DND-41 (cell line): ENCODE measurements at regions not wholly inside any gene's neighbourhood (a gene's known extent, or its start where the extent isn't known, plus 50 kb on each side); places are given as distances from the start of the nearest gene placed in this dataset.

Experiments used
- ATAC-seq: fragments of 200-7000 bp; cut with Tn5 transposase; 3 replicates; pipeline ENCODE4 v1.9.1; 2021; ENCODE audit warnings: low read depth; ENCODE audit not compliant: insufficient read depth
- DNase-seq: peaks from one replicate; pipeline ENCODE4 v3.0.0-alpha.2; 2020
- H2AFZ ChIP-seq: 2 replicates; pipeline ENCODE4 v1.6.0; 2012; ENCODE audit warnings: low read depth, low read length
- H3K27ac ChIP-seq: 2 replicates; pipeline ENCODE4 v1.5.1; 2012; ENCODE audit warnings: low read length, inconsistent platforms
- H3K27me3 ChIP-seq: fragments of 200-600 bp; sonication (generic); 2 replicates; pipeline ENCODE4 v1.6.0; 2012; ENCODE audit warnings: low read length, mild to moderate bottlenecking, inconsistent platforms; ENCODE audit not compliant: insufficient read depth, poor library complexity
- H3K36me3 ChIP-seq: 2 replicates; pipeline ENCODE4 v1.5.1; 2012; ENCODE audit warnings: low read length, inconsistent platforms; ENCODE audit not compliant: insufficient read depth
- H3K4me1 ChIP-seq: 2 replicates; pipeline ENCODE4 v1.5.1; 2012; ENCODE audit warnings: mild to moderate bottlenecking, low read length; ENCODE audit not compliant: insufficient read depth
- H3K4me2 ChIP-seq: 2 replicates; pipeline ENCODE4 v1.6.0; 2012; ENCODE audit warnings: mild to moderate bottlenecking, moderate library complexity, low read length, inconsistent platforms; ENCODE audit not compliant: insufficient read depth
- H3K4me3 ChIP-seq, 2 experiments: fragments of 200-600 bp in 1 of 2; shearing (Covaris generic) in 1 of 2; 2 replicates each; pipeline ENCODE4 v1.5.1; 2012 to 2016; ENCODE audit warnings: inconsistent platforms in 2 of 2, low read length in 2 of 2, mild to moderate bottlenecking in 2 of 2, low read depth in 1 of 2, moderate library complexity in 1 of 2
- H3K79me2 ChIP-seq: 2 replicates; pipeline ENCODE4 v1.6.0; 2012; ENCODE audit warnings: low read length, inconsistent platforms; ENCODE audit not compliant: insufficient read depth
- H3K9ac ChIP-seq: 2 replicates; pipeline ENCODE4 v1.6.0; 2012; ENCODE audit warnings: low read depth, mild to moderate bottlenecking, inconsistent platforms, low read length, moderate library complexity
- H3K9me3 ChIP-seq: 2 replicates; pipeline ENCODE4 v1.5.1; 2012; ENCODE audit warnings: low read length, moderate library complexity, mild to moderate bottlenecking, inconsistent platforms; ENCODE audit not compliant: insufficient read depth, severe bottlenecking
- H4K20me1 ChIP-seq: 2 replicates; pipeline ENCODE4 v1.6.0; 2012; ENCODE audit warnings: low read length; ENCODE audit not compliant: insufficient read depth
- CTCF ChIP-seq: IDR thresholded peaks from 2 replicates; pipeline ENCODE4 v1.5.1; 2012; ENCODE audit warnings: borderline replicate concordance, low read length, moderate library complexity, mild to moderate bottlenecking; ENCODE audit not compliant: poor library complexity, severe bottlenecking; ENCODE audit errors: extremely low read depth
- EZH2 ChIP-seq: IDR thresholded peaks from 3 replicates; pipeline ENCODE4 v1.6.1; 2012; ENCODE audit warnings: borderline replicate concordance, low read depth, mild to moderate bottlenecking, moderate library complexity, low read length, inconsistent platforms; ENCODE audit not compliant: severe bottlenecking

- Histone ChIP-seq H3K79me2 (no peaks in the 10 kb centered on the region), H3K36me3 (no peaks in the 10 kb centered on the region), H3K27ac (no peak overlapping the region), H3K4me2 (no peak overlapping the region), H3K9me3 (no peaks in the 10 kb centered on the region), H3K4me3 (no peak overlapping the region), H4K20me1 (no peaks in the 10 kb centered on the region), H3K4me1 (no peaks in the 10 kb centered on the region), H3K9ac (no peak overlapping the region), H3K27me3 (no peaks in the 10 kb centered on the region), H2AFZ (no peak overlapping the region)
- no peak for DNase-seq
- TF ChIP-seq EZH2 (no peak), CTCF (no peak)
- ATAC-seq: no peak
Measured at GRCh38 chr12:126337556-126338441, 1272.6 kb downstream of the AACS start.

- Histone ChIP-seq H4K20me1 (no peaks in the 10 kb centered on the region), H3K79me2 (no peaks in the 10 kb centered on the region), H3K9me3 (no peaks in the 10 kb centered on the region), H2AFZ (no peak overlapping the region), H3K4me3 (no peak overlapping the region), H3K9ac (no peak overlapping the region), H3K27ac (no peak overlapping the region), H3K4me1 (no peaks in the 10 kb centered on the region), H3K27me3 (no peaks in the 10 kb centered on the region), H3K4me2 (no peak overlapping the region), H3K36me3 (no peaks in the 10 kb centered on the region)
- no peak for ATAC-seq
- TF ChIP-seq CTCF (no peak), EZH2 (no peak)
- DNase-seq: no peak
Measured at GRCh38 chr12:126342866-126343265, 1277.6 kb downstream of the AACS start.

GRCh38 chr12:126343321-126343720 lies 1278.1 kb downstream of the AACS start:
- Histone ChIP-seq H3K4me1 (no peaks in the 10 kb centered on the region), H3K36me3 (no peaks in the 10 kb centered on the region), H3K9ac (no peak overlapping the region), H3K4me3 (no peak overlapping the region), H3K9me3 (no peaks in the 10 kb centered on the region), H2AFZ (no peak overlapping the region), H4K20me1 (no peaks in the 10 kb centered on the region), H3K79me2 (no peaks in the 10 kb centered on the region), H3K4me2 (no peak overlapping the region), H3K27ac (no peak overlapping the region), H3K27me3 (no peaks in the 10 kb centered on the region)
- no peak for TF ChIP-seq EZH2
- no peak for TF ChIP-seq CTCF
- ATAC-seq (no peak), DNase-seq (no peak)
